ENCODE measurements at regions not wholly inside any gene's neighbourhood (a gene's known extent, or its start where the extent isn't known, plus 50 kb on each side); places are given as distances from the start of the nearest gene placed in this dataset.

DNA sequence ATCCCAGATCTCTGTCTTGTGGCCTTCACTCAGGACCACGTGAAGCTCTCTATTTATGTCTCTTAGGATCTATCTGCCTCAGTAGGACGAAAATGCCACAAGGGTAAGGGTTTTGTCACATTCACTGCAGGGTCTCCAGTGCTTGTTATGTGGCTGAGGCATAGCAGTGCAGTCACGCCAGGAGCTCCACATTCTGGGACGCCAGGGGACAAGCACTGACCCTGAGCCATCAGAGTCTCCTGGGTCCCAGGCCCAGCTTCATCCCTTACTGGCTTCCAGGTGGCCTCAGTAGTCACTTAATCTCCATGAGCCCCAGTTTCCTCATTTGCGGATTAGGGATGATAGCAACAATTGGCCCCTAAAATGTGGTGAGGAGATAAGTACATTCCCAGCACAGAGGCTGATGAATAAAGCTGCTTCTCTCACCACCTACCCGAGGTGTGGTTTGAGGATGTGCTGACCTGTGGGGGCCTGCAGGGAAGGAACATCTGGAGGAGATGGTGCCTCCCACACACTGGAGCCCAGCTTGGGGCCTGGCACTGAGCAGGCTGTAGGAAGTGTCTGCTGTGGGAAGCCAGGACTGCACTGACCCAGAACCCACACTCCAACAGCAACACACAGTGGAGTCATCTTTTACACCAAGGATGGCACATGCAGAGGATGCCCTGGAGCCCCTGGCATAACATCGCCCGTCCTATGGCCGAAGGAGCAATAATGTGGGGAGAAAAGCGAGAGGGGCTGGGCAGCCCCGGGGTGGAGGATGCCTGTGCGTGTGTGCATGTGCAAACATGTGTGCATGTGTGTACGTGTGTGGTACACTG, 93.2 kb upstream of the IQSEC1 start (continued):
- TF ChIP-seq SIN3A (IDR thresholded peaks at IDR 0.05; ENCODE audit: borderline replicate concordance in 2 of 2, control insufficient read depth in 1 of 2, low read depth in 2 of 2, low read length in 2 of 2): no peak
- TF ChIP-seq, protein P1, sequence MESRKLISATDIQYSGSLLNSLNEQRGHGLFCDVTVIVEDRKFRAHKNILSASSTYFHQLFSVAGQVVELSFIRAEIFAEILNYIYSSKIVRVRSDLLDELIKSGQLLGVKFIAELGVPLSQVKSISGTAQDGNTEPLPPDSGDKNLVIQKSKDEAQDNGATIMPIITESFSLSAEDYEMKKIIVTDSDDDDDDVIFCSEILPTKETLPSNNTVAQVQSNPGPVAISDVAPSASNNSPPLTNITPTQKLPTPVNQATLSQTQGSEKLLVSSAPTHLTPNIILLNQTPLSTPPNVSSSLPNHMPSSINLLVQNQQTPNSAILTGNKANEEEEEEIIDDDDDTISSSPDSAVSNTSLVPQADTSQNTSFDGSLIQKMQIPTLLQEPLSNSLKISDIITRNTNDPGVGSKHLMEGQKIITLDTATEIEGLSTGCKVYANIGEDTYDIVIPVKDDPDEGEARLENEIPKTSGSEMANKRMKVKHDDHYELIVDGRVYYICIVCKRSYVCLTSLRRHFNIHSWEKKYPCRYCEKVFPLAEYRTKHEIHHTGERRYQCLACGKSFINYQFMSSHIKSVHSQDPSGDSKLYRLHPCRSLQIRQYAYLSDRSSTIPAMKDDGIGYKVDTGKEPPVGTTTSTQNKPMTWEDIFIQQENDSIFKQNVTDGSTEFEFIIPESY (CRISPR knock-in tag; IDR thresholded peaks at IDR 0.05): no peak
- TF ChIP-seq, protein P2, sequence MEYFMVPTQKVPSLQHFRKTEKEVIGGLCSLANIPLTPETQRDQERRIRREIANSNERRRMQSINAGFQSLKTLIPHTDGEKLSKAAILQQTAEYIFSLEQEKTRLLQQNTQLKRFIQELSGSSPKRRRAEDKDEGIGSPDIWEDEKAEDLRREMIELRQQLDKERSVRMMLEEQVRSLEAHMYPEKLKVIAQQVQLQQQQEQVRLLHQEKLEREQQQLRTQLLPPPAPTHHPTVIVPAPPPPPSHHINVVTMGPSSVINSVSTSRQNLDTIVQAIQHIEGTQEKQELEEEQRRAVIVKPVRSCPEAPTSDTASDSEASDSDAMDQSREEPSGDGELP (CRISPR knock-in tag; IDR thresholded peaks at IDR 0.05; ENCODE audit: borderline replicate concordance): no peak
- TF ChIP-seq CBX8 (IDR thresholded peaks at IDR 0.05; ENCODE audit: borderline replicate concordance, extremely low read depth, low read depth, low read length, poor library complexity, severe bottlenecking): no peak
- TF ChIP-seq NCOA1 (IDR thresholded peaks at IDR 0.05; ENCODE audit: low read depth): no peak
- no peak for TF ChIP-seq ZNF57 (CRISPR knock-in tag; IDR thresholded peaks at IDR 0.05)

Measured in K562 (cell line).